Left forelimb (tissue), 1 donor: ENCODE measurements at regions not wholly inside any gene's neighbourhood (a gene's known extent, or its start where the extent isn't known, plus 50 kb on each side); places are given as distances from the start of the nearest gene placed in this dataset.
A peak's percentile ranks its signal among the peaks of the same experiment; 100 is the strongest.
"Not testable (repeated sequence)": the region's sequence is repeated elsewhere in the genome, so short reads cannot be mapped to it uniquely, and the experiment has no call there.

ENCODE experiments used
- DNase-seq: peaks from one replicate; pipeline ENCODE4 v3.0.0-alpha.2; 2018; ENCODE audit warnings: low spot score

DNA sequence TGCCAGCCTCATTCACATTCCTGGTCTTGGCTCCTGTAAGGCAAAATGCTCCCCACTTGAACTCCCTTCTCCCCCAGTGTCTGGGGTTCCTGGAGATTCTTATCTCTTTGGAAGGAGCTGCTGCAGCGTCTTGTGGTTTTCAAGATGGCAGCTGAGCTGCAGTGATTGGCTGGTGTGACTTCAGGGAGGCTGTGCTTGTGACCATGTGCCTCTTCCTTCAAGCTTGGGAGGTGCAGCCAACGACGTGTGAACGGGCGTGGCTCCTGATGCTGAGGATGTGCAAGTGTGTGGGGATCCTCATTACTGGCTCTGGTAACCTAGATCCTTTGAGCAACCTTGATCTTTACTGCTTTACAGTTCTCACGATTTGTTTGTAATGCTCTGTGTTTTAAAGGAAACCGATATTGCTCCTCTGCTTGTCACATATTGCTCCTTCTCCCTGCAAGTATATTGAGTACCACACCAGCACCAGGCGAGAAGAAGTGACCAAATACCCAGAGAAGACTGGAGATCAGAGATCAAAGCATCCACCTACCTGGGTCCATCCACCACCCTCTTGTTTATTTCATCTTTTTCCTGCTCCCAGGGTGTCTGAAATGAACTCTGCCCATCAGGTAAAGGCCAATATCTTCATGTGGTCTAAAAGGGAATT is 208.5 kb downstream of the FGF9 start:
- DNase-seq, result no peak

DNA sequence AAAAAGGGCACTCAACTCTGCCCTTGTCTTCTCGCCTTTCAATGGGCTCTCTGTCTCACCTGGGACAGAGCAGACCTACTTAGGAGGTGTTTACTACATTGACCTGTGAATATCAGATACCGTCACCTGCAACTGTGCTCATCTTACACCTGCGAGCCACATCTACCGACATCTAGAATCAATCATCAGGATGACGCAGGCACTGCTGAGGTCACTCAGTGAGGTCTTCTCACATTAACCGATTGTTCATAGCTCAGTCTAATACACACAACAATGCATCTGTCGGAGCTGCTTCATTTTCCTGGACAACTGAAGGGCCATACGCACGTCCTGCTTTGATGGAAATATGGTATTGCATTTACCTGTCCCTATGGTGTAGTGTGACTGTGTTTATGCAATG is 211.9 kb downstream of the FGF9 start:
- no peak for DNase-seq

DNA sequence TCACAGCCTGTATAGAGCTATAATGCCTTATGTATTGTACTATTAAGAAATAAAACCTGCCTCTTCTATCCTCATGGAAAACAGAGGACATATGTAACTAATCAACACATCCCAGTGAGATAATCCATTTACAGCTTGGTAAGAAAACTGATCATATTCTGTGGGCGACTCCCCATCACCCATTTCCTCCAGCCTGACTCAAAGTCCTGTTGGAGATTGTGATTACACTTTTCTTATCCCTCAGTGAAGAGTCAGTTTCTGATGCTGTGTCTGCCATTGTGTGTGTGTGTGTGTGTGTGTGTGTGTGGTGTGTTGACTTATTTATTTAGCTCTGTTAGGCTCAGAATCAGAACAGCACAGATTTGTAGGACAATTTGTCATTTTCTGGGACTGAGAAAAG is 212.8 kb downstream of the FGF9 start:
- DNase-seq, result no peak

DNA sequence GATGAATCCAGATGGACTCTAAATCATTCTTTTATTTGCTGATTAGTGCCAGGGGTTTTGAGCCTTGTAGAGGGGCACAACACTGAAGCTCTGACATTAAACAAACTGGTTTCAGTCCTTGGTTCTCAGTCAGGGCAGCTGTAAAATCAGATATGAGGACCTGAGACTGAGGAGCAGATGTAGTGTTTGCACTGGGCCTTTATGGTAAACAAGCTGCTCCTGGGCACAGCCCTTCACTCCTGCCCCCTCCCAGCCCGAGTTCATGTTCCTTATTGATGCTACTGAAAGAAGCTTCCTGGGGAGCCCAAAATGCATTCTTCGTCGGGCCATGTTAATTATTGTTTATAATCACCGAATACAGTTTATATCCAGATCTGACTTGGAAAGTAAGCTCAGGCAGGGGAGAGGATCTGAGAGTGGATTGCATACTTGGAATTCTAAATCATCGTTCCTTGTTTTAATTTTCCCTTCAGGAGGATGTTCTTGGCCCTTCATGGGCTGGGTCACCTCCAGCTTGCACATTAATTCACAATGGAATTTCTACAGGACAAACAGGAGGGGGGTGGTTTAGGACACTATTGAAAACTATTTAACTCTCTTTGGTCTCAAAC is 213.5 kb downstream of the FGF9 start:
- no peak for DNase-seq

DNA sequence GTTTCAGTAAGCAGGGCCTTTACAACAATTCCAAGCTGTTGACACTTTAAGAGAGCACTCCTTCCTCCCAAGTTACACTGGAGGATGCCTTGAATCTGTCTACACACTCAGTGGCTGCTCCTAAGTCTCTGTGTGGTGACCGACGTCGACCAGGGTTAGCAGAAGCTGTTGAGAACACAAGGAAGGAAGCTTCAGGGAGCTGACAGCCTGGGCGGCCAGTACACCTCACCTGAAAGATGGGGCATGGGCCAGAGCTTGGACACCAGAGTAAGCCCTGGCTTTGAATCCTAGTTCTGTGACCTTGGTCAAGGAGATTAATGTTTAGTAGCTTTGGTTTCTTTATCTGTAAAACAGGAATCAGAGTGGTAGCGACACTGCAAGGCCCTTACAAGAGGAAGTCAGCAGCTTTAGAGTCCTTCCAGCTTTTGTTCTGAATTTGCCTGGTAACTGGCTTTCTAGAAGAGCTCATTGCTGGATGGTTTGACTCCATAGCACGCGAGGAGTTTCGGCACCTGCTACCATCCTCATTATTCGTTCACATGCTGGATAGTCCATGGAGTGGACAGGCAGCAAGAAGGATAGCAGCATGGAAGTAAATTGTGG is 214.2 kb downstream of the FGF9 start:
- DNase-seq, result no peak

DNA sequence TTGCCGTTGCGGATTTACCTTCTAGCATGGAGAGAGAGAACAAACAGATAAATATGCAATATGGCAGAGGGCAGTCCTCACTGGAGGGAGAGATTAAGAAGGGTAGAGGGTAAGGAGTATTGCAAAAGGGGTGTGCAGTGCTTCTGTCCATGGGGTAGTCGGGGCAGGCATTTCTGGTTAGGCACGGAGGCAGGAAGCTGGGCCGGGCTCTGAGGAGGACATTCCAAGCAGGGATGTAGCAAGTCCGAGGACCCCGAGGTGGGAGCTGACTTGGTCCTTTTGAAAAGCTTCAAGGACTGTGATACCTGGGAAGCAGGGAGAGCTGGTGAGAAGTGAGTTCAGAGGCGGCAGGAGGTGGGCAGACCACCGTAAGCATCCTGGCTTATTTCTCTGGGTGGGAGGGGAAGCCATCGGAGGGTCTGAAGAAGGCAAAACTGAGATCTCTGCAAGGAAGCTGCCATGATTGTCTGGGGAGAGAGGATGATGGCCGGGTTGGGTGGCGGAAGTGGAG is 214.9 kb downstream of the FGF9 start:
- no peak for DNase-seq

DNA sequence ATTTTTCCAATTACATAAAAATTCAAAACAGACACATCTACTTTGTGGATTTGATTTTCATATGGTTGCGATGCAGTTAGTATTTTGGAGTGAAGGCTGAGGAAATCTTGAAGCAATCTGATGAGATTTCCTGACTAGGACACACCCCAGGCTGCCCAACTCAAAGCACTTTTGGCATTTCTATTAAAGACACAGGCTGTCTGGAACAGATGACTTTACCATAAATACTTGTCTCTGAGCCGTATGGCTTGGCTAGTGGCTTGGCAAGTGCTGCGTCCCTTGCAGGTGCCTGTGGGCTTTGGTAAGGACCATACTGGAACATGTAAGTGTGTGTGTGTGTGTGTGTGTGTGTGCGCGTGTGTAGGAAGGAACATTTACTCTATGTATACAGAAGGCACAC is 218.8 kb downstream of the FGF9 start:
- DNase-seq, result no peak

DNA sequence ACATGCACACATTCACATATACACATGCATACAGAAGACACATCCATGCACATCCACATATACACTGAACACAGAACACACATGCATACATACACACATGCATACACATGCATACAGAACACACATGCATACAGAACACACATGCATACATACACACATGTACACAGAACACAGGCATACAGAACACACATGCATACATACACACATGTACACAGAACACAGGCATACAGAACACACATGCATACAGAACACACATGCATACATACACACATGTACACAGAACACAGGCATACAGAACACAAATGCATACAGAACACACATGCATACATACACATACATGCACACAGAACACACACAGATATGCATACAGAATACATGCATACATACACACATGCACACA is 219.3 kb downstream of the FGF9 start:
- not testable (repeated sequence) for DNase-seq

DNA sequence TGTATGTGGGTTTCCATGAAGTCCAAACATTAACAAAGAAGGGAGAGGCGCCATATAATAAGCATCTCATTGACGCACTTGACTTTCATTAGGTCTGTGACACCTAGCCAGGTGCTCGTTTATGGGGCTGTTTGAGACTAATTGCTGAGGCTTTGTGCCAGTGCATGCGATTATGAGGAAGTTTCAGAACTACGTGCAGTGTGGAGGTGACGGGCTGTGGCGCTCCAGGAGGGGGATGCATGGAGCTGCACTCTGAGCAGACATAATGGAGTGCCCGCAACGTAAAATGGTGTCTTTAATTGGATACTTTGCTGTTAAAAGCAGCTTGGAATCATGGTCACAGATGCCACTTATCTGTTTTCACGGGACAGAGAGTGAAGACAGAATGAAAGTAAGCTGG is 223.2 kb downstream of the FGF9 start:
- no peak for DNase-seq

DNA sequence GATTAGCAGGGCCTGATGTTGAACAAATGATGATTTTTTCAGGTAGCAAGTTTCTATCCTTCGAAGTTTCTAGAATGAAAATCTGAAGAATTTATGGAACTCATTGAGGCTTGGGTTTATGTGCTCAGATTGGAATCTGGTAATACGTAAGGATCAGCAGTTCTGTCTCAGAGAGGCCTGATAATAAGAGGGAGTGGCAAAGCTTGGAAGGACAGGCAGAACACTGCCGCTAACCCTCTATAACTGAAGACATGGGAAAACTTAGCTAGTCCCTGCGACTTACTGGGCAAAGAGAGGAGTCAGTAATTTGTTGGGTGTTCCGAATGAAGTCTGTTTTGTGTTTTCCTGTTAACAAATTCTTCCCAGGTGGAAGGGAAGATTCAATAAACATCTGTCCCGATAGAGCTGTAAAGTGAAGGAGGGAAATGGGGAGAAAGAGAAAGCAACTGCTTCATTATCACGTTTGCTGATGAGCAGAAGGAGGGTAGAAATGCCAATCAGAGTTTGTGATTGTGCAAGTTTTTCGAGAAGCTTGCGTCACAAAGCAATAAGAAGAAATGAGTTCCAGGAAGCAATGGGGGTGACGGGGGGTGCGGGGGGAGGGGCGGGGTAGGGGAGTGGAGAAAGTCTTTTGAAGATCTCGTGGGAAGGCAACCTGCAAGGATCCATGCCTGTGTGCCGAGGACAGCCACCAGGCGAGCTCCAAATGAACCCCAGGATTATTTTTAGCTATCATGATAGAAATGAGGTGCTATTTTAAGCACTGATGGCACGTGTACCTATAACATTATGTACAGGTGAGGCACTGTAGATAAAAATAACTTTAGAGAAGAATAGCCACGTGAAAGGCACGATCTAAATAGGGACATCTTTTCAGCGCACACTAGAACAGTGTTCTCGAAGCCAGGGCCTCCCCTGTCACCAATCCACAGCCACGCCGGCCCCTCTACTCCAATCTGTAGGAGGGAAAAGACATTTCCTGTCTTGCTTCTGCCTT is 224.1 kb downstream of the FGF9 start:
- DNase-seq, result no peak

DNA sequence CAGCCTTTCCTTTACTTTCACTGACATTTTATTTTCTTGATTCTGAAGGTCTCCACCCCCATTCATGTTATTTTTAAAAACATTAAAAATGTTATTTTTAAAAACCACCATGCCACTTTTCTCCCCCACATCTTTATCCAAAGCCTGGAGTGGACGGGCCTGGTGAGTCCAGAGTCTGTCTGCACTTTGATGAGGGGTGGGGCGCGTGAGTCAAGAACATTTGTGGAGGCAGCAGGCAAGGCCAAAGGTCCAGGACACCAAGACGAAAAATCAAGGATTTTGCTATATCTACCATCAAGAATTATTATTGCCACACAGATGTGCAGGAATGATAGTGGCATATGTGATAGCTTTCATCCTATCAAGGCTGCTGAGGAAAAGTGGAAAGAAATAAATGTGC is 224.9 kb downstream of the FGF9 start:
- no peak for DNase-seq

DNA sequence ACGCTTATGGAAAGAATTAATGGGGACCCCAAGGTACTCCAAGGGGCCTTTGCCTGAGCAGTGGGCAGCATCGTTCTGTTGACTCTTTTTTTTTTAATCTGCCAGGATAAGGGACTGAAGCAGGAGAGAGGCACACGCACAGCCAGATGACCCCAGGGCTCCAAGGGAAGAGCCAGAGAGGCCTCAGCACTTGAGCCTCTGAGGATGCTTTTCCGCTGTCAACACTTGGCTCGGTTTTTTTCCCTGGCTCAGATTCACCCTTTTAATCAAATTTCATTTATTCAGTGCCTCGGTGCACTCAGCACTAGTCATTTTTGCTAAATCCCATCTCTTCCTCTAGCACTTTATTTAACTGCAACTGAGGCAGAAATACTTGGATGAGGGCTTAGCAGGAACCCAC is 226.3 kb downstream of the FGF9 start:
- DNase-seq, result no peak

DNA sequence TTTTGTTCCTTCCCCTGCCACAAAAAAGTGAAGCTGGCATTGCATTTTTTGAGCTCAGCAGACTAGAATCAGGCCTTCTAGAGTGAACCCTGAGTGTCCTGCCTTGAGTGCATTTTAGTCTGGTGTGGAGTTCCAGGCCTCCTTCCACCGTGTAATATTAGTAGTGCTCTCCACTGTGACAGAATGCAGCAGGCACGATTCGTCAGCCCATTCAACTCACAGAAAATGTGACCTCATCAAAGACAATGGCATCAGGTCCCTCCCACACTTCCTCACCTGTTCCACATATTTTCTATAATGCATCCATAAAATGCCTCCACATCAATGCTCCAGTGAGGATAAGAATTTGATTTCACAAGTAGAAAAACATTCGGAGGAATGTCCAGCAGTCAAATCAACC is 227.6 kb downstream of the FGF9 start:
- no peak for DNase-seq

DNA sequence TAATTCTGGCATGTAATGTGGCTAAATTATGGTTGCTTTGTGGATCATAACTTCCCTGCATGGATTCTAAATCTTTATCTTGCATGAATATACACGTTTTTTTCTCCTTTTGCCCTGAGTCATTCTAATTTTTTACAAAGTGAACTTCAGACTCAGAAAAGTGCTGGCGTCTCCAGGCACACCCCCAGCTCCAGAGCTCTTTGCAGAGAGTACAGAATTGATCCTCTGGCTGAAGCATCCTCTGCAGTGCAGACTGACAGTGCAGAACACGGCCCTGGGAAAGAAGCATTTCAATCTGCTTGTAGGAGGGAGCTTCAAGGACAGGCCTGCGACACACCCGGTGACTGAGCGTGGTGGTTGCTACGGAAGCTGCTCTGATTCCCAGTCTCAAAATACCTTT is 228.1 kb downstream of the FGF9 start:
- no peak for DNase-seq

DNA sequence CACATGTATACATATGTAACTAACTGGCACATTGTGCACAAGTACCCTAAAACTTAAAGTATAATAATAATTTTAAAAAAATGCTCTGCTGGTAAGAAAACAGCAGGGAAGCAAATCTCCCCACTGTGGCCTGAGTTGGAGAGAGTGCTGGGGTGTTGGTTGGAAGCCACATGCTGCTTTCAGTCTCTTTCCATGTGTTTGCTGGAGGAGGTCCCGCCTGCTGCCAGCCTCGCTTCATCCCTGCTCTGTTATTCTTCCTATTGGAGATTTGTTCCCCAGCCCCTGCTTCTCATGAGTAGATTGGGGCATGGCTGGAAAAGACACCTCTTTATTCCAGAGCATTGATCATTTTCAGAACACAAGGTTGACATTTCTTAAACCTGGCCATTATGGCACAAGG is 230.5 kb downstream of the FGF9 start:
- no peak for DNase-seq

DNA sequence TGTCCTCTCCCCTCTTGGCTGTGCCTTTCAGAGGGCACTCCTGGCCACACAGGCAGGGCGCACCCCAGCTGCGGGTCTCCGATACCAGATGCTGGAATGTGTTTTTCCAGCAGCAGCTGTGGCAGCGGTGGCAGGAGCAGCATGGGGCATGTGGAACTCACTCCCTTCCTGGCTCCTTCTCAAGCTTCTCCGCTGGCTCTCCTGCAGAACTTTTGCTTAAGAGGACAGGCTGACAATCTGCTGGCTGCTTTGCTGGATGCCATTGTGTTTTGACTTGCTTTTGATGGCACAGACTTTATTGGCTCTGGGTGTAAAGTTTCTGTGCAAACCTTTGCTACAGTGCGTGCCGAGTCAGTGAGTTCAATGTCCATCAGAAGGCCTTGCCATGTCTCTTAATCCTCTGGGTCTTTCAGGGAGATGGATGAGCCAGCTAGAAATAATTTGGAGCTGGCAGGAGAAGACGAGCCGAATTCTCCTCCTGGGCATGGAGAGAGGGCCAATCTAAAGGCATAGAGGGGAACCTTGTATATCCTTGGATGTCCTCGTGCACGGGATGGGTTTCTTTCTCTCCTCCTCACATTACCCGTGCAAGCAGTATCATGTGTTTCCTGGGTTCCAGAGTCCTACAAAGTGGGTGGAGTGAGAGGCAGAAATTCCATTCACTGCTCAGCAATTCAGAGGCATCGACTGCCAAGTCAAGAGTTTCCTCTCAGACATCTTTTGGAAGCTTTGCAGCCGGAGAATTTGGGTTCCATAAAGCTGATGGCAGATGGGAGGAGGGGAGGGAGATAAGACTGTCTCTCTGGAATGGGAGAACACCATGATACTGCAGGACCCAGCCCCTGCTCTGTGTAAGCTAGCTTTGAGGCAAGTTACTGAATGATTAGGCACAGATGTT is 231.2 kb downstream of the FGF9 start:
- peak; percentile 70 for DNase-seq

DNA sequence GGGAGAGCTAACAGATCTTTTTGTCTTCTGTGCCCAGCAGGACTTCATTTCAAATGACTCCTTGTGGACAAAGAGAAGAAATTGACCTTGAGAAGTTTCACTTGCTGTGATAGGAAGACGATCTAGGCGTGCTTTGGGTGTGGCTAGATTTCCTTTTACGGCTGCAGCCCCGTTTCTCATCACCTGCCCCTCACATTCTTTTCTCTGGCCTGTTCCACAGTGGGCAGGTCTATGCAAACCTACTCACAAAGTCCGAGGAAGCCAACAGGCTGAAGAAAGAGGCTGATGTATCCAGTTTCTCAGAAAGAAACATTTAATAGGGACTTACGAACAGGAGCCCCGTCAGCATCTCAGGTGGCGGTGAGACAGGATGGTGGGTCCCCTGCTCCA is 231.8 kb downstream of the FGF9 start:
- DNase-seq, result no peak

DNA sequence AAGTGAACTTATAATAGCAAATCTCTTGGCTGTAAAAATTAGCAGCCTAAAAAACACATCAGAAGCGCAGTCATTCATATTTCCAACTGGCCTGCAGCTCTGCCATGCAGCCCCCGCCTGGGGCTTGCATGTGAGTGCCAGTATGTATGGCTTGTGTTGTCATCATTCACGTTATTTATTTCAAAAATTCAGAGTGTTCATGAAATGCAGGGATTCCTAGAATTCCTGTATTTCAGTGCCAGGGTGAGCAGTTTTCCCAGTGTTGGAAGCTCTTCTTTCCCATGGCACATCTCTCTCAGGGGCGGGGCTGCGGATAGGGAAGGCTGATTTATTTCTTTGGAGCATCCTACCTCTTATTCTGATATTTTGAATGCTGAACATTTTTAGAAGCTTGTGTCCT is 234.6 kb downstream of the FGF9 start:
- no peak for DNase-seq

DNA sequence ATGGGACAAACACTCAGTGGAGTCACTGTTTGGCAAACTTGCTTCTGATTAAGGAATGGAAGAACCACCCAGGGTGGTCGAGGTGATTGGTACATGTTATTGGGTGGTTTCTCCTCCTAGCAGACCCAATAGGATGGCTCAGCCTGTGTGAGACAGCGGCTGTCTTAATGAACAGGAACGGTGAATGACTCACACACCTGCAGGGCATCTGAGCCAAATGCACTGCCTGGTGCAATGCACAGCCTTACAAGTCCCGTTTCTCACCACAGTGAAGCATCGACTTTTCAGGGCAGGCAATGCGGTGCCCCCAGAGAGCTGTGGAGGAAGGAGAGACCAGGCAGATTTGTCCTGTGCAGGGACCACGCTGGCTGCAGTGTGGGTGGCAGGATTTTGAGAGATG is 238.5 kb downstream of the FGF9 start:
- no peak for DNase-seq

DNA sequence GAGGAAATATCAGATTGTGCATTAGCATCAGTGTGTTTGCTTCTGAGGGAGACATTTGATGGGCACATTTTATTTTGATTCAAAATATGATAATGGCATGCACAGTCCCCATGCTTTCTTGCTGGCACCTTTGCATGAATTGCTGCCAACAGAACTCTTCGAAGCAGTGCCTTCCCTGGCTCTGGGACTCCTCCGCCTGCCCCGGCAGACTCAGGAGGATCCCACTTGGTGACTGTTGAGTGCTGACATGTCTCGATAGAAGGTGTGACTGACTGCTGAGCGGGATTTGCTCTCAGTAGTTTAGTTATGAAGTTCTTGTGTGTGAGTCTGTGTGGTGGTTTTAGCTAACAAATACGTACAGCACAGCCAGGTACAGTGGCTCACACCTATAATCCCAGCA is 239.7 kb downstream of the FGF9 start:
- no peak for DNase-seq

DNA sequence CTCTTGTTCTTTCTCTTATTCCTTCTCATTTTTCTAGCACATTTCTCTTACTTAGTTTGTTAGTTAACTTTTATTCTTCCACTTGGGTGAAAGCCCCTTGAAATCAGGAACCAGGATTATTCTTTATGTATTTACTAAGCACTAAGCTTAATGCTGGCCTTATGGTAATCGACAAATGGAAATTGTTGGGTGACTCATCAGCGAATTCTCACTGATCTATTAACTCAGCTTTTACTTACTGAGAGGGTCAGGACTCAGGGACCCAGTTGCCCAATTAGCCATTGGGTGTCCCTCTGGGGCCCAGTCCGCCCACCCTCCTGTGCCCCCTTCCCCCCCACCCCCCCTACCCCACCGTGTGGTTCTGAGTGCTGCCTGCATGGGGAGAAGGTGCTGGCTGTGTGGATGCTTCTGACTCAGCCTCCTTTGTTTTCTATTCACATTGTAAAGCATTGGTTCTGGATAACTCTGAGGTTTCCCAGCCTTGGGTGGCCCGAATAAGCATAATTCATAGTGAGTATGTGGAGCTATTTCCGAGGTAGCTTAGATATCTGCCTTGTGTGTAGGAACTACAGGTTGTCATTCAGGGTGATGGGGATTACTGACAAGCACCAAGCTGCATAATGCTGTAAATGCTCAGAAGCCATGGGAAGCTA is 240.9 kb downstream of the FGF9 start:
- DNase-seq, result no peak
